CD4-positive, alpha-beta T cell treated with Interleukin-4 for 1 hour (primary cell): ENCODE measurements at regions not wholly inside any gene's neighbourhood (a gene's known extent, or its start where the extent isn't known, plus 50 kb on each side); places are given as distances from the start of the nearest gene placed in this dataset.

ENCODE experiments used
- DNase-seq, 2 donors: peaks; one replicate each; pipeline ENCODE4 v3.0.0-alpha.2; 2020 to 2022

GRCh38 chr5:145166110-145166509, 669.0 kb downstream of the PRELID2 start:
- DNase-seq, result no peak

GRCh38 chr5:145163876-145164275, 671.3 kb downstream of the PRELID2 start:
- DNase-seq, result no peak

GRCh38 chr5:145162626-145163025, 672.5 kb downstream of the PRELID2 start:
- no peak for DNase-seq

- no peak for DNase-seq
Measured at GRCh38 chr5:145161391-145161790, 673.8 kb downstream of the PRELID2 start.

GRCh38 chr5:145160679-145161078, 674.5 kb downstream of the PRELID2 start:
- DNase-seq, result no peak

GRCh38 chr5:145158730-145159129, 676.4 kb downstream of the PRELID2 start:
- DNase-seq, result no peak

GRCh38 chr5:145157841-145158240, 677.3 kb downstream of the PRELID2 start:
- no peak for DNase-seq

GRCh38 chr5:145141534-145141933, 693.6 kb downstream of the PRELID2 start:
- DNase-seq, result no peak

- DNase-seq, result no peak
Measured at GRCh38 chr5:145130996-145131395, 704.1 kb downstream of the PRELID2 start.

- DNase-seq, result no peak
Measured at GRCh38 chr5:145129797-145130196, 705.3 kb downstream of the PRELID2 start.

- no peak for DNase-seq
Measured at GRCh38 chr5:145124806-145125205, 710.3 kb downstream of the PRELID2 start.

GRCh38 chr5:145118611-145119010, 716.5 kb downstream of the PRELID2 start:
- no peak for DNase-seq

- no peak for DNase-seq
Measured at GRCh38 chr5:145118127-145118526, 717.0 kb downstream of the PRELID2 start.

GRCh38 chr5:145117285-145117684, 717.9 kb downstream of the PRELID2 start:
- DNase-seq, result no peak

GRCh38 chr5:145111420-145111819, 723.7 kb downstream of the PRELID2 start:
- DNase-seq, result no peak

GRCh38 chr5:145110834-145111233, 724.3 kb downstream of the PRELID2 start:
- DNase-seq, result no peak

GRCh38 chr5:145110181-145110580, 725.0 kb downstream of the PRELID2 start:
- DNase-seq, result no peak

GRCh38 chr5:145105384-145105783, 729.8 kb downstream of the PRELID2 start:
- no peak for DNase-seq

- no peak for DNase-seq
Measured at GRCh38 chr5:145104106-145104505, 731.0 kb downstream of the PRELID2 start.

- DNase-seq, result no peak
Measured at GRCh38 chr5:145101246-145101645, 733.9 kb downstream of the PRELID2 start.

- no peak for DNase-seq
Measured at GRCh38 chr5:145090115-145090514, 745.0 kb downstream of the PRELID2 start.

GRCh38 chr5:145084834-145085233, 750.3 kb downstream of the PRELID2 start:
- no peak for DNase-seq

GRCh38 chr5:145077028-145077427, 758.1 kb downstream of the PRELID2 start:
- no peak for DNase-seq

GRCh38 chr5:145076040-145076439, 759.1 kb downstream of the PRELID2 start:
- no peak for DNase-seq

GRCh38 chr5:145072889-145073288, 762.3 kb downstream of the PRELID2 start:
- no peak for DNase-seq

GRCh38 chr5:145068721-145069120, 766.4 kb downstream of the PRELID2 start:
- no peak for DNase-seq
